ENCODE measurements at regions not wholly inside any gene's neighbourhood (a gene's known extent, or its start where the extent isn't known, plus 50 kb on each side); places are given as distances from the start of the nearest gene placed in this dataset.

DNA sequence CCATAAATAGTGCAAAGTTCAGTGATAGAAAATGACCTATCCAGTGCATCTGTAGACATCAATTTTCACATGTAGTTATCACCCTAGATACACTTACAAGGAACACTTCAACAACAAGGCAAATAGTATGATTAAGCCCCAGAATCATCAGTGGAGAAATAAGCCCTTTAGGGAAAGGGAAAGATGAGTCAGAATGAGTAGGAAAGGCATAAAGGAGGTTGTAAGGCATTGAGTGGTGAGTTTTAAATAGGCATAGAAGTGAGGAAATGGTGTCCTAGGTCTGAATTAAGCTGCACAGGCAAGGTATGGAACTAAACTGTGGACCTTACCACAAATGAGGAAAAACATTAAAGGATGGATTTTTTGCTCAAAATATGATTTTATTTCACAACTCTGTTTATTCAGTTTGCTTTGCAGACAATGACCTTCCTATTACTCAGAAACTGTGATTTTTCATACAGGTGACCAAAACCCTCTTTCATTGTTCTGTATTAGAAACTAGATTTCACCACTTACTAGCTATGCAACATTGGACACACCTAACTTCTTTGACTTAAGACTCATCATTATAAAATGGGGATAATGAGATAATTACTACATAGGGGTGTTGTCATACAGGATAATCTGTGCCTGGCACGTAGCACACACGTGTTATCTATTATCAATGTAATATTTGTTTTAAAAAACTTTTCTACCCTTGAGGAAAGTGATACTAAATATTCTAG, 57.0 kb upstream of the MAP9 start:
- peaks cover 14 to 36% (median 21%) of the 10 kb centered on the region in 4 experiments for H3K27me3 ChIP-seq (replicated peaks in 1 of 4; ENCODE audit: control insufficient read depth in 3 of 4, extremely low read depth in 1 of 4, insufficient read depth in 3 of 4, low read length in 3 of 4)
- 100% methylated on average over 2 of the region's 2 CpGs; no CpG with 5 or more reads in 1 of the 2 experiments for WGBS, 2 experiments (ENCODE audit: extremely low coverage in 1 of 2, insufficient coverage in 1 of 2, insufficient read length in 1 of 2, insufficient replicate concordance in 2 of 2, low coverage in 1 of 2, low lambda C conversion rate in 2 of 2, missing lambda C conversion rate in 1 of 2)
- FAIRE-seq = no peak

More for the DNA sequence above, 57.0 kb upstream of the MAP9 start:
- no peaks in the 10 kb centered on the region for H3K79me2 ChIP-seq (ENCODE audit: control insufficient read depth in 1 of 2, insufficient read depth in 2 of 2, low read length in 2 of 2)
- no peak overlapping the region for H3K56ac ChIP-seq (replicated peaks; ENCODE audit: insufficient read length, low read depth, low read length)
- POLR2A ChIA-PET (ENCODE audit: partially characterized antibody) = no interaction called here
- no peak overlapping the region for H3K27ac ChIP-seq (ENCODE audit: low read depth, low read length)
- H4K91ac ChIP-seq (replicated peaks; ENCODE audit: insufficient read length, low read length) = no peak overlapping the region
- H3K18ac ChIP-seq (ENCODE audit: extremely low read depth, low read length) = no peak overlapping the region
- H3K23me2 ChIP-seq (ENCODE audit: low read depth, low read length) = no peaks in the 10 kb centered on the region
- H3K4ac ChIP-seq (replicated peaks; ENCODE audit: insufficient read length, low read depth, low read length) = no peak overlapping the region
- no peak overlapping the region for H2AFZ ChIP-seq (ENCODE audit: low read length)
- no peak for DNase-seq (ENCODE audit: low read depth in 1 of 2, low spot score in 2 of 2)
- no peaks in the 10 kb centered on the region for H3K79me1 ChIP-seq (ENCODE audit: low read depth, low read length)
- H4K20me1 ChIP-seq (replicated peaks in 1 of 2; ENCODE audit: control insufficient read depth in 1 of 2, insufficient read depth in 2 of 2, low read length in 2 of 2) = peaks cover 0 to 2% of the 10 kb centered on the region in 2 experiments
- no peak overlapping the region for H3K23ac ChIP-seq (ENCODE audit: insufficient read length)
- H2AK5ac ChIP-seq (ENCODE audit: low read depth, low read length) = no peak overlapping the region
- no peak overlapping the region for H2BK120ac ChIP-seq (replicated peaks; ENCODE audit: low read depth, low read length)
- no peaks in the 10 kb centered on the region for H3K9me3 ChIP-seq (ENCODE audit: insufficient read depth in 2 of 2, low read depth in 1 of 2, low read length in 1 of 2)
- H3K14ac ChIP-seq (ENCODE audit: insufficient read length) = no peak overlapping the region
- no peak overlapping the region for H4K5ac ChIP-seq (ENCODE audit: insufficient read length, low read depth, low read length)
- H3K9ac ChIP-seq (replicated peaks in 1 of 4; ENCODE audit: extremely low read depth in 1 of 4, low read depth in 3 of 4, low read length in 3 of 4) = no peak overlapping the region
- H2BK20ac ChIP-seq (ENCODE audit: low read length) = no peak overlapping the region
- H2BK15ac ChIP-seq (ENCODE audit: low read length) = no peak overlapping the region
- no peaks in the 10 kb centered on the region for H3K36me3 ChIP-seq (ENCODE audit: control insufficient read depth in 2 of 4, insufficient read depth in 4 of 4, low read length in 3 of 4)
- H2BK5ac ChIP-seq (ENCODE audit: low read depth, low read length) = no peak overlapping the region
- H2BK12ac ChIP-seq (ENCODE audit: low read depth, low read length) = no peak overlapping the region
- no peaks in the 10 kb centered on the region for H3K4me1 ChIP-seq (replicated peaks in 1 of 4; ENCODE audit: control insufficient read depth in 3 of 4, insufficient read depth in 4 of 4, low read length in 3 of 4)
- H4K8ac ChIP-seq (ENCODE audit: extremely low read depth, insufficient read depth, low read length) = no peak overlapping the region
- no peak overlapping the region for H3K4me2 ChIP-seq (ENCODE audit: insufficient read depth in 1 of 2, low read depth in 2 of 2, low read length in 2 of 2)
- CTCF ChIA-PET (ENCODE audit: partially characterized antibody) = no interaction called here
- TF ChIP-seq KDM1A (IDR thresholded peaks at IDR 0.05; ENCODE audit: borderline replicate concordance, low read length) (no peak), TAF7 (optimal IDR thresholded peaks at IDR 0.05; ENCODE audit: borderline replicate concordance, low read depth, low read length) (no peak), MAX (IDR thresholded peaks at IDR 0.05) (no peak), NRF1 (IDR thresholded peaks at IDR 0.05; ENCODE audit: low read depth, low read length) (no peak), TBP (IDR thresholded peaks at IDR 0.05; ENCODE audit: low read depth, low read length) (no peak), SAP30 (IDR thresholded peaks at IDR 0.05; ENCODE audit: insufficient read depth, insufficient replicate concordance, low read length) (no peak)
- no peak overlapping the region for H3K4me3 ChIP-seq (ENCODE audit: extremely low read depth in 1 of 4, insufficient read depth in 2 of 4, low read depth in 3 of 4, low read length in 4 of 4)

Measured in H1 (cell line).